Activated CD4-positive, alpha-beta T cell treated with anti-CD3 and anti-CD28 coated beads, Interleukin-2, amount 10 ng/mL, durations not matched to agents 24 days and 14 days (primary cell): ENCODE measurements at regions not wholly inside any gene's neighbourhood (a gene's known extent, or its start where the extent isn't known, plus 50 kb on each side); places are given as distances from the start of the nearest gene placed in this dataset.

Experiments
- DNase-seq: peaks from one replicate; pipeline ENCODE4 v3.0.0; 2022
- H3K27ac Mint-ChIP-seq: one replicate; pipeline ENCODE4 v1.8.0; 2022; ENCODE audit warnings: mild to moderate bottlenecking, mixed read lengths
- H3K27me3 Mint-ChIP-seq: one replicate; pipeline ENCODE4 v1.8.0; 2022; ENCODE audit warnings: mixed read lengths
- H3K36me3 Mint-ChIP-seq: one replicate; pipeline ENCODE4 v1.8.0; 2022; ENCODE audit warnings: low read depth, mild to moderate bottlenecking, mixed read lengths
- H3K4me1 Mint-ChIP-seq: one replicate; pipeline ENCODE4 v1.8.0; 2021; ENCODE audit warnings: mixed read lengths
- H3K4me3 Mint-ChIP-seq: one replicate; pipeline ENCODE4 v1.8.0; 2022; ENCODE audit warnings: mild to moderate bottlenecking, moderate library complexity, mixed read lengths
- H3K9me3 Mint-ChIP-seq: one replicate; pipeline ENCODE4 v1.8.0; 2021; ENCODE audit warnings: mixed read lengths
- intact Hi-C: fragments of 100-400 bp; cut with micrococcal nuclease; formaldehyde crosslinking; loops from one replicate; pipeline ENCODE4 v1.15.1; 2023

DNA sequence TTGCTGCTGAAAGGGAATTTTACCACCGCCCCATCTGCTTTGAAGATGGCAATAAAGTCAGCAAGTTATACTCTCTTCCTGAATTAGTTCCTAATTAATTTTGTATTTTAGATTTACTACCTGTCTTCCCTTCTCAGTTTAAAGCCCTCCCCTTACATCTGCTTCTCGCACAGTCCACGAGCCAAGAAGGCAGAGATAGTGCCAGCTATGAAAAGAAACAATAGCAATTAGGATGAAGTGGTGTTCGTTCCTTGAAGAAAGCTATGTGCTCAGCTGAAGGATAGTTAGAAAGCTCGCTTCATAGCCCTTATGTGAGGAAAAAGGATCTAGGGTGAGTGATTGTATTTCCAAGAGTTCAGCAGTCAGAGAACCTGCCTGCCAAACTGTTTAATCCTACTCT lies 1678.8 kb upstream of the TENM3 start:
- intact Hi-C loops = no loop called here

DNA sequence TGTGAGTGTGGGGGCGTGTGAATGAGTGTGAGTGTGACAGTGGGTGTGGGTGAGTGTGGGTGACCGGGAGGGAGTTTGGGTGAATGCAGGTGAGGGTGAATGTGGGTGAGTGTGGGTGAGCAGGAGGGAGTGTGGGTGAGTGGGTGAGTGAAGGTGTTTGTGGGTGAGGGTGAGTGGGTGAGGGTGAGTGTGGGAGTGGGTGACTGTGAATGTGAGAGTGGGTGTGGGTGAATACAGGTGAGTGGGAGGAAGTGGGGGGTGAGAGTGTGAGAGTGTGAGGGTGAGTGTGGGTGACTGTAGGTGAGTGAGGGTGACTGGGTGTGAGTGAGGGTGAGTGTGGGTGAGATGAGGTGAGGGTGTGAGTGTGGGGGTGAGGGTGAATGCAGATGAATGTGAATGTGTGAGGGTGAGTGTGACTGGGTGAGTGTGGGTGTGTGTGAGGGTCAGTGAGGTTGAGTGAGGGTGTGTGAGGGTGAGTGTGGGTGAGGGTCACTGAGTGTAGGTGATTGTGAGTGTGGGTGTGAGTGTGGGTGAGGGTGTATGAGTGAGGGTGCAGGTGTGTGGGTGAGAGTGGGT lies 1677.3 kb upstream of the TENM3 start:
- no peak for DNase-seq

More for the DNA sequence above, 1678.8 kb upstream of the TENM3 start:
- H3K27me3 Mint-ChIP-seq = no peaks in the 10 kb centered on the region
- H3K4me1 Mint-ChIP-seq = no peaks in the 10 kb centered on the region
- DNase-seq = no peak
- H3K9me3 Mint-ChIP-seq = peaks cover 16% of the 10 kb centered on the region
- no peak overlapping the region for H3K4me3 Mint-ChIP-seq
- H3K27ac Mint-ChIP-seq = no peak overlapping the region
- H3K36me3 Mint-ChIP-seq = no peaks in the 10 kb centered on the region

DNA sequence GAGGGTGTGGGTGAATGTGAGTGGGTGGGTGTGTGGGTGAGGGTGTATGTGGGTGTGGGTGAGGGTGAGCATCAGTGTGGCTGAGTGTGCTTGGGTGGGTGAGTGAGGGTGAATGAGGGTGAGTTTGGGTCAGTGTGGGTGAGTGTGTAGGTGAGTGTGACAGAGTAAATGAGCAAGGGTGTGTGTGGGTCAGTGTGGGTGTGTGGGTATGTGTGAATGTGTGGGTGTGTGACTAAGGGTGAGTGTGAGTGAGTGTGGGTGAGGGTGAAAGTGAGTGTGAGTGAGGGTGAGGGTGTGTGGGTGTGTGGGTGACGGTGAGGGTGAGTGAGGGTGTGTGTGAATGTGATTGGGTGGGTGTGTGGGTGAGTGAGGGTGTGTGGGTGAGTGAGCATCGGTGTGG lies 1676.7 kb upstream of the TENM3 start:
- no peaks in the 10 kb centered on the region for H3K36me3 Mint-ChIP-seq

More for the DNA sequence above, 1677.3 kb upstream of the TENM3 start:
- no peak overlapping the region for H3K27ac Mint-ChIP-seq
- no peaks in the 10 kb centered on the region for H3K36me3 Mint-ChIP-seq
- intact Hi-C loops = no loop called here
- no peaks in the 10 kb centered on the region for H3K27me3 Mint-ChIP-seq
- H3K9me3 Mint-ChIP-seq = peaks cover 16% of the 10 kb centered on the region
- H3K4me1 Mint-ChIP-seq = no peaks in the 10 kb centered on the region
- no peak overlapping the region for H3K4me3 Mint-ChIP-seq

DNA sequence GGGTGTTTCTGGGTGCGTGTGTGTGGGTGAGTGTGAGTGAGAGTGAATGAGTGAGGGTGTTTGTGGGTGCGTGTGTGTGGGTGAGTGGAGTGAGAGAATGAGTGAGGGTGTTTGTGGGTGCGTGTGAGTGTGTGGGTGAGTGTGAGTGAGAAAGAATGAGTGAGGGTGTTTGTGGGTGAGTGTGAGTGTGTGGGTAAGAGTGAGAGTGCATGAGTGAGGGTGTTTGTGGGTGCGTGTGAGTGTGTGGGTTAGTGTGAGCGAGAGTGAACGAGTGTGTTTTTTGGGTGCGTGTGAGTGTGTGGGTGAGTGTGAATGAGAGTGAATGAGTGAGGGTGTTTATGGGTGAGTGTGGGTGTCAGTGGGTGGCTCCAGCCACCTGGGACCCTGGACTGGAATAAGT lies 1676.1 kb upstream of the TENM3 start:
- Mint-ChIP-seq H3K4me3 (no peak overlapping the region), H3K4me1 (no peaks in the 10 kb centered on the region), H3K27me3 (no peaks in the 10 kb centered on the region), H3K36me3 (no peaks in the 10 kb centered on the region), H3K9me3 (peaks cover 16% of the 10 kb centered on the region), H3K27ac (no peak overlapping the region)
- intact Hi-C loops = no loop called here
- DNase-seq = no peak

More for the DNA sequence above, 1676.7 kb upstream of the TENM3 start:
- Mint-ChIP-seq H3K27me3 (no peaks in the 10 kb centered on the region), H3K9me3 (peaks cover 16% of the 10 kb centered on the region), H3K4me3 (no peak overlapping the region), H3K27ac (no peak overlapping the region), H3K4me1 (no peaks in the 10 kb centered on the region)
- DNase-seq = no peak
- intact Hi-C loops = no loop called here

DNA sequence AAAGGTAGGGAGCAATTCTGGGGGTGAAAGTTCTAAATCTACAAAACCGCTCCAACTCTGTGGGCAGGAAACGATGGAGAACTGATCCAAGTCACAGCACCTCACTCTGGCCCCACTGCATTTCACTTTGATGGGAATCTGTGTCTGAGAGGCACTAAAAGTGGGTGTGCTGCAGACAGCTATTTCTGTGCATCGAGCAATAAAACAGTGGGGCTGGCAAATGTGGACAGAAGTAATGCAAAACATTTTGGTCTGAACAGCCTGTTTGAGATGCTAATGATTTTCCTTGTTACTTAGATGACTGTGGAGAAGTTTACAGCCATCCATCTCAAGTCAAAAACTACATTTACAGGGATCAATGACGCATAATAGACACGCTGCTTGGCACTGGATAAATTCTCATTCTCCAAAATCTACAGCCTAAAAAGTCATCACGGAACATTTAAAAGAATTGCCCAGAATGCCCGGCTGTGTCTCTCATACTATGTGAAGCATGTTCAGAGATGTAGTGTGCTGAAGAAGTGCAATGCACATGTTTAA lies 1671.6 kb upstream of the TENM3 start:
- H3K9me3 Mint-ChIP-seq = peaks cover 6% of the 10 kb centered on the region
- H3K27ac Mint-ChIP-seq = no peak overlapping the region
- H3K4me3 Mint-ChIP-seq = no peak overlapping the region
- no peak for DNase-seq
- H3K4me1 Mint-ChIP-seq = no peaks in the 10 kb centered on the region
- no peaks in the 10 kb centered on the region for H3K36me3 Mint-ChIP-seq
- H3K27me3 Mint-ChIP-seq = no peaks in the 10 kb centered on the region
- intact Hi-C loops = no loop called here

DNA sequence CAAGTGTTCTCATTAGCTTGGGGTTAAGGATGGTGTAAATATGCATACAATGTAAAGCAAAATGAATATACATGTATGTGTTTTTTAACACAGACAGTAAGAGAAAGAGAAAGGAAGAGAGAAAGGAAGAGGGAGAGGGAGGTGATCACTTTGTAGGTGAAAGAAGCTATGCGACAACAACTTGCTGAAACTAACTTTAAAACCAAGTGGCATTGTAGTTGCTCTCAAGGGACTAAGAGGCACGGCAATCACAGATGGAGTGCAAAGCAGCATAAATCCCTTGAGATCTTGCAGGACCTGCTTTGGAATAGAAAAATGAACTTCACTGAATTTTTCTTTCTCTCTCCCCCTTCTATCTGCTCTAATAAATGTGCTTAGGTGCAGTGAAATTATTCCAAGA lies 1665.0 kb upstream of the TENM3 start:
- DNase-seq = no peak
- H3K27me3 Mint-ChIP-seq = no peaks in the 10 kb centered on the region
- H3K4me3 Mint-ChIP-seq = no peak overlapping the region
- H3K36me3 Mint-ChIP-seq = no peaks in the 10 kb centered on the region
- intact Hi-C loops = no loop called here
- no peaks in the 10 kb centered on the region for H3K4me1 Mint-ChIP-seq
- H3K27ac Mint-ChIP-seq = no peak overlapping the region
- no peaks in the 10 kb centered on the region for H3K9me3 Mint-ChIP-seq

DNA sequence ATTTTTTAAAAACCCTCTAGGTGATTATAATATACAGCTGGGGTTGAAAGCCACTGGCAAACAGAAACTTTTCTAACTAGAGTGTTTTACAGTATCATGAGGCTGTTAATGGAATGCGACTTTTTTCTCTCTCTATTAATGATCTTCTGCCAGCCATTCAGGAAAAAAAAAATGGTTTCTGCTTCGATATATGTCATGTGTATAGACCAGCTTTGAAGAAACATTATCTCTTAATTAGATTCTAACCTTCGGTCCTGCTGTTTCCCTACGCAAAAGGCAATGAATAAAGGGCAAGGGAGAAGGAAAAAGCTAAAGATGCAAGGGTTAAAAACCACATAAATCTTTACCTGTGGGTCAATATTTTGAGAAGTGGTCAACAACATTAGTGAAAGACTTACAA lies 1662.1 kb upstream of the TENM3 start:
- Mint-ChIP-seq H3K9me3 (no peaks in the 10 kb centered on the region), H3K4me1 (no peaks in the 10 kb centered on the region), H3K36me3 (no peaks in the 10 kb centered on the region), H3K27ac (no peak overlapping the region), H3K27me3 (no peaks in the 10 kb centered on the region), H3K4me3 (no peak overlapping the region)
- no peak for DNase-seq
- intact Hi-C loops = no loop called here

DNA sequence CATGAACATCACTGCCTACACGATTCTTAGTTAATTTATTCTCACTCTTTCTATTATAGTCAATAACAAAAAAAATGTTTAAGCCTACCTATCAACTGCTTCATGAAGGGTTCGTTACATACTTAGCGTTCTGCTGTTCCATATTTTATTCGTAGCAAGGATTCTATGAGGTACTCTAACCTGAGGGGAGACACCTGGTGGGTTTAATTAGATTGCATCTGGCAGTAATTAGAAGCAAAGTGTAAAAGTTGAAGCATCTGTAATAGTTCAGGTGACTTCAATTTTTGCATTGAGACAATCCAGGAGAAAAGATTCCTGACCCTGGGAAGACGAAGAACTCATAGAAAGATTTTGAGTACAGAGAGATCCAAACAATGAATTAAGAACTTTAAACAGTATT lies 1655.8 kb upstream of the TENM3 start:
- Mint-ChIP-seq H3K4me3 (no peak overlapping the region), H3K27me3 (no peaks in the 10 kb centered on the region), H3K27ac (no peak overlapping the region), H3K4me1 (no peaks in the 10 kb centered on the region), H3K9me3 (no peaks in the 10 kb centered on the region), H3K36me3 (no peaks in the 10 kb centered on the region)
- intact Hi-C loops = no loop called here
- no peak for DNase-seq

DNA sequence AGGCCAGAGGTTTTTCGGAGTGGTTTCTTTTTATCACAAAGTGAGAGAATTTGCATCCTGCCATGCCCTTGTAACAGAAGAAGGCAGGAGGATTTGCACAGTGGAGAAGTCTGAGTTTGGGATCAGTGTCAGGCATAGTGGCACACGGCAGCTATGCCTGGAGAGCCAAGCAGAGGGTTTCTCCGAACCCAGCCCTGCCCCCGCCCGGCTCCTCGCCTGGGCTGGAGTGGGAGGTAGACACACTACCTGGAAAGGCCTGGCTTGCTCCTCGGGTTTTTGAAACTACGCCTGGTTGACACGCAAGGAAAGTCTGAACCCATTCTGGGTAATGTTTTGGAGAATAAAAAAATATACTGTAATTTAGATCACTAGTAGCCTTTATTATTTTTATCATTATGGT lies 1653.6 kb upstream of the TENM3 start:
- no peak overlapping the region for H3K4me3 Mint-ChIP-seq
- H3K9me3 Mint-ChIP-seq = no peaks in the 10 kb centered on the region
- H3K27me3 Mint-ChIP-seq = no peaks in the 10 kb centered on the region
- no peaks in the 10 kb centered on the region for H3K4me1 Mint-ChIP-seq
- intact Hi-C loops = no loop called here
- DNase-seq = no peak
- H3K36me3 Mint-ChIP-seq = no peaks in the 10 kb centered on the region
- H3K27ac Mint-ChIP-seq = no peak overlapping the region

DNA sequence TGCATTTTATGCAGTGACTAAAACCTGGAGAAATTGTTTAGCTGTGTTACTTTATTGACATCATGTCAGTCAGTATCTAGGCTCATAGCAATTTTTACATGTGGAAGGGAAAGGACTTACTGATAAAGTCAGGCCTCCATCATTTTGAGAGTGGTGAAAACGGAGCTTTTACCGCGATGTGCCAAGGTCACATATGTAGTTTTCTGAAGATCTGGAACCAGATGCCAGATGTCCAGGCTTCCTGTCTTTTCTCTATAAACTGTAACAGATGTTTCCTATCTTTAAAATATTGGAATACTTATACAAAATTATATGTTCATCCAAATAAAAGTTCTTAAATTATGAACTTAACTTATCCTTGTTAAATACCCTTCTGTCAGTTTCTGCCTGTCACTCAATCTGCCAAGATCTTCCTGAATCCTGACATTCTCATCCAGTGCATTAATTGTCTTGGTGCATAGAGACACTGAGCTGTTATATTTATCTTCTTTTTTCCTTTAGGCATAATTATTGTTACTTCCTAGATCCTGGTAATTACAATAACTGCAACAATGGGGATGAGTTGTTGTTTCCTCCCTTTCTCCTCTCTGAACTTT lies 1646.2 kb upstream of the TENM3 start:
- no peaks in the 10 kb centered on the region for H3K9me3 Mint-ChIP-seq
- no peak overlapping the region for H3K4me3 Mint-ChIP-seq
- H3K27ac Mint-ChIP-seq = no peak overlapping the region
- no peaks in the 10 kb centered on the region for H3K36me3 Mint-ChIP-seq
- H3K4me1 Mint-ChIP-seq = no peaks in the 10 kb centered on the region
- intact Hi-C loops = no loop called here
- H3K27me3 Mint-ChIP-seq = no peaks in the 10 kb centered on the region
- no peak for DNase-seq

DNA sequence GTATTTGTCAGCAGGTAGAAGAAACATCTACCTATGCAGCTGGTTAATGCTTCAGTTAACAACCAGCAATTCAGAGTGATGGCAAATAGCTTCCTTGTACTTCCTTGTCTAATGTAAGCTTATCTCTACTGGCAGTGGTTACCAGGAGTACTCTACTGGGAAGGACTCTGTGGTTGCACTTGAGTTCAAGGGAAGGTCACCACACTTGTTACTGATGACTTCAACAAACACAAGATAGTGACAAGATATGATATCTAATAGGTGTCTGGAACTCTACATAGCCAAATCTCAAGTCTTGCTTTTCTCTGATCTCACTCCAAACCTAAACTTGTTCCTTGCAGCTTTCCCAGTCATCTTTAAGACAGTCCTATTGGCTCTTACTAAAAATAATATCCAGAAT lies 1644.9 kb upstream of the TENM3 start:
- Mint-ChIP-seq H3K4me3 (no peak overlapping the region), H3K27ac (no peak overlapping the region), H3K27me3 (no peaks in the 10 kb centered on the region), H3K9me3 (no peaks in the 10 kb centered on the region), H3K36me3 (no peaks in the 10 kb centered on the region), H3K4me1 (no peaks in the 10 kb centered on the region)
- DNase-seq = no peak
- intact Hi-C loops = no loop called here

DNA sequence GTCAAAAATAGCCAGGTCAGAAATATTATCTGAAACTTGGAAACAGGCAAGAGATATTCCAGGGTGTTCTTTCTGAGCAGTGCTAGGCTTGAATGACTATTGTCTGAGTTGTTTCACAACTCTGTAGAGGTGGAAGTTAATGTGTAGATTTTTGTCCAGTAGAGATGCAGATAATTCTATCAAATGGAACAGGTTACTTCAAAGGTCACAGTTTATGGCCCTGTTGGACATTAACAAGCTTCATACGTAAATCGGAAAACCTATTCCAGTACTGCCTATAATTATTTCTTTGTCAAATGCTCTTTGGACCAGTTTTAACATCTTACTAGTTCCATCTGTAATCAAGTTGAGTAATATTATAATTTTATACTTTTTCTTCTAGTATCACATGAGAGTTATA lies 1639.4 kb upstream of the TENM3 start:
- Mint-ChIP-seq H3K4me3 (no peak overlapping the region), H3K9me3 (no peaks in the 10 kb centered on the region), H3K27ac (no peak overlapping the region), H3K4me1 (no peaks in the 10 kb centered on the region), H3K36me3 (no peaks in the 10 kb centered on the region), H3K27me3 (no peaks in the 10 kb centered on the region)
- no peak for DNase-seq
- intact Hi-C loops = no loop called here

DNA sequence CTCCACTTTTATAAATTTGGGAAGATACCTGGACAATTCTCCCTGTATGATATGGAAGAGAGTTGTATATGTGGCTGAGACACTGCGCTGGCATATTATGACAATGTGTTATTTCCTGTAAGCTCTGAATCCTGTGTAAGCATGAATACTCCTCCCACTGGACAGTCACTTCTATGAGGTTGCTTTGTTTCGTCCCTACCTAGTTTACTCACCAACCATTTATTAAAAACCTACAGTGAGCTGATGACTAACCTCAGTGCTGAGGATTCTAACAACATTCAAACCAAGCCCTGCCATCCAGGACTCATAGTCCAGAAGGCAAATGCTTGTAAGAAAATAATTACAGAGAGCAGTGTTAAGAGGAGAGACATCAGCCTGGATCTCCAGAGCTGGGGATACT lies 1632.9 kb upstream of the TENM3 start:
- no peaks in the 10 kb centered on the region for H3K27me3 Mint-ChIP-seq
- H3K36me3 Mint-ChIP-seq = no peaks in the 10 kb centered on the region
- no peak for DNase-seq
- no peak overlapping the region for H3K27ac Mint-ChIP-seq
- H3K4me3 Mint-ChIP-seq = no peak overlapping the region
- intact Hi-C loops = no loop called here
- H3K4me1 Mint-ChIP-seq = no peaks in the 10 kb centered on the region
- H3K9me3 Mint-ChIP-seq = no peaks in the 10 kb centered on the region

DNA sequence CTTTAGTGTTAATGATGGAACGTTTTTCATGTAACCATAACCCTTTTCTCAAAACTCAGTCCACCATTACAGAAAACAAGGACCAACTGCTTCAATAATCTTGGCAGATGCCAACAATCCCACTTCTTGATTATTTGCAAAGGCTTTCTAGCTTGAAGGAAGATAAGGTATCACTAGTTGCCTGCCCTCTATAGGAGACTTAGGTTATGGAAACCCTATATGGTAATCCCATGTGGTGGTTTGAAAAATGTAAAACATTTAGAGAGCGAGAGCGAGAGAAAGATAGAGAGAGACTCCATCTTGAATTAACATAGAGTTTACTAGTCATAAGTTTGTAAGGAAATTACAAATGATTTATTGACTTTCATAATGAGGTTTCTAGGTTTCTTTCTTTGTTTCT lies 1627.5 kb upstream of the TENM3 start:
- no peak overlapping the region for H3K4me3 Mint-ChIP-seq

DNA sequence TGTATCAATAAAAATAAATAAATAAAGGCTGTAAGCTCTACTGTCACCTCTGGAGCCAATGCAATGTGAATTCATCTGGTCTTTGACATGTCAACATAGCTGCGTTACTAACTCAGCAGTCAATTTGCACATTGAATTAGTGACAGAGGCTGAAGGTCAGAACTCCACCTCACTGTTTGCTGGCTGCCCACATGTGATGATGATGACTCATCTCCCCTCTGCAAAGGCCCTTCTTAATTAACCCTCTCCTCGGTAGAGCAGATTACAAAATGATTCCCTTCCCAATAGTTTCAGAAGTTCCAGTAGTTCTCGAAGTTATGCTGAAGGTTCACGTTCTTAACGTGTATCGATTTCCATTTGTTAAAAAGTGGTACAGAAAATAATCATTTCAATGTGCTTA lies 1626.0 kb upstream of the TENM3 start:
- no peak overlapping the region for H3K4me3 Mint-ChIP-seq
- no peak overlapping the region for H3K27ac Mint-ChIP-seq
- no peaks in the 10 kb centered on the region for H3K4me1 Mint-ChIP-seq
- H3K36me3 Mint-ChIP-seq = no peaks in the 10 kb centered on the region
- no peaks in the 10 kb centered on the region for H3K27me3 Mint-ChIP-seq
- H3K9me3 Mint-ChIP-seq = no peaks in the 10 kb centered on the region
- DNase-seq = no peak
- intact Hi-C loops = no loop called here

More for the DNA sequence above, 1627.5 kb upstream of the TENM3 start:
- Mint-ChIP-seq H3K27ac (no peak overlapping the region), H3K4me1 (no peaks in the 10 kb centered on the region), H3K36me3 (no peaks in the 10 kb centered on the region), H3K9me3 (no peaks in the 10 kb centered on the region), H3K27me3 (no peaks in the 10 kb centered on the region)
- no peak for DNase-seq
- intact Hi-C loops = no loop called here
